Epithelial cell of esophagus (primary cell): ENCODE measurements at regions not wholly inside any gene's neighbourhood (a gene's known extent, or its start where the extent isn't known, plus 50 kb on each side); places are given as distances from the start of the nearest gene placed in this dataset.

Experiments
- DNase-seq: peaks from one replicate; pipeline ENCODE4 v3.0.0; 2010; ENCODE audit warnings: low read depth
- H3K4me3 ChIP-seq: 2 replicates; pipeline ENCODE4 v1.5.1; 2011; ENCODE audit warnings: mild to moderate bottlenecking, low read length, control low read depth
- TF ChIP-seq, protein P1 (sequence below): IDR thresholded peaks from 2 replicates; pipeline ENCODE4 v1.5.1; 2011; ENCODE audit warnings: low read depth, mild to moderate bottlenecking, low read length, control low read depth, inconsistent platforms; ENCODE audit not compliant: insufficient read depth; ENCODE audit errors: missing control alignments

DNA sequence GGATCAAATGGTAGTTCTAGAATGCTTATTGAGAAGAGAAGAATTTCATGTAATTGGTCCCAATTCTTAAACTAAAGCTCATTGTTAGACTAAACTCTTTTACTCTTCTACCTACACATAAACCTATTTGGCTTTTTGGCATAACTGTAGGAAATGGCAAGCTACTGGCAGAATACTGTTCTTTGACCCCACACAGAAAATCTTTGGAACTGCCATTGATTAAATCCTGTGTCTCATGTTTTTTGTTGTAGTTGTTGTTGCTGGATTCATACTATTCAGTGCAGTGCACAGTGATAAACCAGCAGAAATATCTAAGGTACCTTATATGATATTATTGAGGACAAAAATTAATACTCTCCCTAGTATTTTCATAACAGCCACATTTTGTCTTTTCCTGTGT lies 242.1 kb upstream of the SGK1 start:
- TF ChIP-seq, protein P1, sequence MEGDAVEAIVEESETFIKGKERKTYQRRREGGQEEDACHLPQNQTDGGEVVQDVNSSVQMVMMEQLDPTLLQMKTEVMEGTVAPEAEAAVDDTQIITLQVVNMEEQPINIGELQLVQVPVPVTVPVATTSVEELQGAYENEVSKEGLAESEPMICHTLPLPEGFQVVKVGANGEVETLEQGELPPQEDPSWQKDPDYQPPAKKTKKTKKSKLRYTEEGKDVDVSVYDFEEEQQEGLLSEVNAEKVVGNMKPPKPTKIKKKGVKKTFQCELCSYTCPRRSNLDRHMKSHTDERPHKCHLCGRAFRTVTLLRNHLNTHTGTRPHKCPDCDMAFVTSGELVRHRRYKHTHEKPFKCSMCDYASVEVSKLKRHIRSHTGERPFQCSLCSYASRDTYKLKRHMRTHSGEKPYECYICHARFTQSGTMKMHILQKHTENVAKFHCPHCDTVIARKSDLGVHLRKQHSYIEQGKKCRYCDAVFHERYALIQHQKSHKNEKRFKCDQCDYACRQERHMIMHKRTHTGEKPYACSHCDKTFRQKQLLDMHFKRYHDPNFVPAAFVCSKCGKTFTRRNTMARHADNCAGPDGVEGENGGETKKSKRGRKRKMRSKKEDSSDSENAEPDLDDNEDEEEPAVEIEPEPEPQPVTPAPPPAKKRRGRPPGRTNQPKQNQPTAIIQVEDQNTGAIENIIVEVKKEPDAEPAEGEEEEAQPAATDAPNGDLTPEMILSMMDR, result no peak
- H3K4me3 ChIP-seq, result no peak overlapping the region
- DNase-seq, result no peak

DNA sequence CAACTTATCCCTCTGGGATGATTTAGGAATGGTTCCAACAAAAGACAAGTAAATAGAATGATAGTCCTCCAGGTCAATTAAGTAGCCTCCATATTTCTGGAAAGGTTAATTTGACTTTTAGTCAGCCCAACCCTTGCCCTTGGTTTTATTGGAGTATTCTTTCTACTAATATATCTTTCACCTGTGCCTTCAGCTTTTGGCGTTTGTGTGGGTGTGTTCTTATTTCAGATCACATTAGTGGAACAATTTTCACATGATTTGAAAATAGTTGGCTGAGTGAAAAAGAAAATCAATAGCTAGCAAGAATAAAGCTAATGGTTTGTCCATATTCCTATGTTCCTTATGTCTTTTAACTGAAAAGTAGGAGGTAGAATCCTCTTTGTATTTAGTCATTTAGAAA lies 239.6 kb upstream of the SGK1 start:
- TF ChIP-seq, protein P1, result no peak
- no peak for DNase-seq
- H3K4me3 ChIP-seq, result no peak overlapping the region

DNA sequence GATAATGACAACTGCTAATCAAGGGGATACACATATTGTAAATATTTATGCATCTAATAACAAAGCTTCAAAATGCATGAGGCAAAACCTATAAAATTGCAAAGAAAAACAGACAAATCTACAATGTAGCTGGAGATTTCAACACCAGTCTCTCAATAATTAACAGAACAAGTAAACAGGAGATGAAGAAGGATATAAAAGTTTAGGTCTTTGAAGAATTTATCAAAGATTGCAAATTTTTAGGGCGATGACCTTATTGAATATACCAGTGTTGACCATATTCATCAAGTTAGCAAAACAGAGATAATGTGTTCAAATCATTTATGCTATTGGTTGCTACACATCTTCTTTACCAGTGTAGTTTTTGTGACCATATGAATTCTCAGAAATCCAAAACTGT lies 237.8 kb upstream of the SGK1 start:
- TF ChIP-seq, protein P1, result no peak
- H3K4me3 ChIP-seq, result no peak overlapping the region
- DNase-seq, result no peak

DNA sequence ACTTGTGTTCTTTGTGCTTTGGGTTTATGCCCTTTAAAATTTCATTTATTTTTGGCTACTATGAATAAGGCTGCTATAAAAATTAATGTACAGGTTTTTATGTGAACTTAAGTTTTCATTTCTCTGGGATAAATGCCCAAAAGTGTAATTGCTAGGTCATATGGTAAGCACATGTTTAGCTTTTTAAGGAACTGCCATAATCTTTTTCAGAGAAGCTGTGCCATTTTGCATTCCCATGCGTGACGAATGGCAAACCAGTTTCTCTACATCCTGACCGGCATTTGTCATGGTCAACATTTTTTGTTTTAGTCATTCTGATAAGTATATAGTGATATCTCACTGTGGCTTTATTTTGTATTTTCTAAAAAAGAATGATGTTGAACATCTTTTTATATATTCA lies 236.0 kb upstream of the SGK1 start:
- H3K4me3 ChIP-seq, result no peak overlapping the region
- TF ChIP-seq, protein P1, result no peak
- no peak for DNase-seq

DNA sequence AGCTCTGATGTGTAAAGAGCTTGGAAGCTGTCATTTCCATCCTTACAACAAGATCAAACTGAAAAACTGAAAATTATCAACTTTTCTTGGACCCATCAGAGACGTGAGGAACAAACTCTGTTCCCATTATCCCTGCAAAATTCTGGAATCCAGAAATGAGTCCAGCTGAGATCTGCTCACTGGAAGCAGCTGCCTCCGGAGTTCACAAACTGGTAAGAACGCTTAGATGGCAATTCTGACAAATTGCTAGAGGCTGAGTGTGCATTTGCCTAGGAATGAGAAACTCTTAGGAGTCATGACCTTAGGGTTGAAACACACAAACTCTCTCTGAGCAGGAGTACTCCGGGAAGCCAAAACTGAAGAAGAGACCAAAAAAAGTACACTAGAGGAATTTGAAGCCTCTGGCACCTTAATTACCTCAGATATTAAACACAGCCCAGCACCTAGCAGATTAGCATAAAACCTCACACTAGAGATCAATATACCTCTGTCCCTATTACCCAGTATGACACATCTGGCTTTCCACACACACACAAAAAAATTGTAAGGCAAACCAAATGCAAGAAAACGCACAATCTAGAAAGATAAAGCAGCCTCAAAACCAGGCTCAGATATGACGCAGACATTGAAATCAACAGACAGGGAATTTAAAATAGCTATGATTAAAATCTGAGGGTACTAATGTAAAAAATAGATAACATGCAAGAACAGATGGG lies 233.5 kb upstream of the SGK1 start:
- DNase-seq, result peak; percentile 51
- H3K4me3 ChIP-seq, result no peak overlapping the region

DNA sequence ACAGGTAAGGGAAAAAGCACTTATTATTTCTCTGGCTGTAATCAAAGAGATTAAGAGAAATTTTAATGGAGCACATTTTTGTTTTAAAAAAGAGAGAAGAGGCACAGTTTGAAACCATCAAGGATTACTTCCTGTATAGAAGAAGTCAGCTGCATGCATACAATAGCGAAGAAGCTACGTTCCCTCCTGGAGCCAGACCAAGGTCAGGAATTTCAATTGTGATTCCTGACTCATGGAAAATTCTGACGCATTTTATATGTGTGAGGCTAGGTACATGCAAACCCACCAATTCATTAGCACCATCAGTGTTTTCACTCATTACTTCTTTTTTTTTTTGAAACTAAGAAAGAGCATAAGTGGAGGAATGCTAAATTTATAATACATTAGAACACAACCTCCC lies 232.7 kb upstream of the SGK1 start:
- H3K4me3 ChIP-seq, result no peak overlapping the region
- DNase-seq, result no peak
- TF ChIP-seq, protein P1, result no peak

More for the DNA sequence above, 233.5 kb upstream of the SGK1 start:
- TF ChIP-seq, protein P1, result no peak

DNA sequence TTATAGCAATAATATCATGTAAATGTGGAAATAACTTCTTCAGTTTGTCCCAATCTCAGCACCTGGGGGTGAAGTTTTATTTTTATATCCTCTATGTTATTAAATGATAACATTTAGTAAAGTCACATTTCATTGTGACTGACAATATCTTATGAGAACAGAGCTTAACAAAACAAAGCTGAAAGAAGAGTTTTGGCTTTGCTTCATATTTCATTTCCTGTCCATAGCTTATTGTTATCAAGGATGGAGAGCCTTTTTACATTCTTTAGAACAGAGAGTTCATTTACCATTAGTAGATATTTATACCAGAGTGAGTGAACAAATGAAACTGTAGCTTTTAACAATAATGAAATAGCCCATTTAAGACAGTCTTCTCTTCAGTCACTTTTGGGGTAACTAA lies 231.9 kb upstream of the SGK1 start:
- no peak overlapping the region for H3K4me3 ChIP-seq
- TF ChIP-seq, protein P1, result no peak
- DNase-seq, result no peak
